HS-5 (cell line): ENCODE measurements at regions not wholly inside any gene's neighbourhood (a gene's known extent, or its start where the extent isn't known, plus 50 kb on each side); places are given as distances from the start of the nearest gene placed in this dataset.
"Not testable (repeated sequence)": the region's sequence is repeated elsewhere in the genome, so short reads cannot be mapped to it uniquely, and the experiment has no call there.

ENCODE experiments used
- DNase-seq: peaks from one replicate; pipeline ENCODE4 v3.0.0-alpha.2; 2012; ENCODE audit warnings: low read depth

- DNase-seq, result no peak
These were observed 622.5 kb downstream of the TYW1 start for GRCh38 chr7:67619175-67619574.

DNA sequence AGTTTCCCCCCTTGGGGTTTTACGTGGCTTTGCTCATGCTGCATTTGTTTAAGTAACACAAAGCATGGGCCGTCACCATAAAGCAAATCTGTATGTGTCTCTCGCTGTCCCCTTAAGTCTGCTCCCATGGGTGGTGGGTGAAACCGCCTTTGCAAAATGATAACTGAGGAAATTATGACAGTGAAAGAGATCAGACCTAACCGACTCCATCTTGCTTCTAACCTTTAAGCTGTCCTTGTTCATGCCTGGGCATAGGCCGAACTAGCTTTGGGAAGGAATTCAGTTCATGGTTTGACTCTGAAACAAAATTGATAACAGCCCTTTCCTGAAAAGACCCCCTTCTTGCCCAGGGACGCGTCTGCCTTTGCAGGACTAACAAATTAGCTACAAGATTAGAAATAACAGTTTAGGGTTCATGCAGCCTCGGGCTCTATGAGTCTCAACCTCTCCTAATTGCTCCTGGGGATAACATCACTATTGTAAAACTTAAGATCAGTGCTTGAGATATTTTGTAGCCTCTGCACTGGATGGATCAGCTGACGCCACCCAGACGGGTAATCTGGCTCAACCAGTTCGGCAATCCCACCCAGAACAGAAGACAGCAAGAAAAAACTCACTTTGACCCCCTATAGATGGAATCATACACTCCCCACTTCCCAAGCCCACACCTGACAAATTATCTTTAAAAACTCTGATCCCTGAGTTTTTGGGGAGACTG, 623.7 kb downstream of the TYW1 start:
- no peak for DNase-seq

DNA sequence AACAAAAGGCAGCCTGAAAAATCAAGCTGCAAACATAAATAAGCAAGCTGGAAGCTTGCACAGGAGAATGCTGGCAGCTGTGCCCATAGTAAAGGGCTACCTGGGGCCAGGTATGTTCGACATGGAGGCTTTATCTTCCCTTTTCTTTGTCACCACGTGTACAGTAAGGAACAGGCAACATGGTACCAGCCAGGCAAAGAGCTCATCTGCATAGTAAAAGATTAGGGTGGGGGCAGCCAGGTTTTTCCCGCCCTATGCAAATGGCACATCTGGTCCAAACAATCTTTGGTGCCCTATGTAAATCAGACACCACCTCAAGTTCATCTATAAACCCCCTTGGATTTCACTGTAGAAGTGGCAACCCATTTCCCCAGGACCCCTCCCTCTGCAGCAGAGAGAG, 625.1 kb downstream of the TYW1 start:
- no peak for DNase-seq

- DNase-seq, result no peak
These were observed 628.7 kb downstream of the TYW1 start for GRCh38 chr7:67625257-67625737.

- no peak for DNase-seq
These were observed 634.8 kb downstream of the TYW1 start for GRCh38 chr7:67631476-67631875.

- no peak for DNase-seq
These were observed 638.6 kb downstream of the TYW1 start for GRCh38 chr7:67635271-67635670.

GRCh38 chr7:67636348-67637022, 639.9 kb downstream of the TYW1 start:
- DNase-seq, result no peak

GRCh38 chr7:67637023-67637358, 640.4 kb downstream of the TYW1 start:
- DNase-seq, result no peak

- DNase-seq, result not testable (repeated sequence)
These were observed 645.9 kb downstream of the TYW1 start for GRCh38 chr7:67642542-67642941.

- DNase-seq, result no peak
These were observed 647.5 kb downstream of the TYW1 start for GRCh38 chr7:67644151-67644550.

DNA sequence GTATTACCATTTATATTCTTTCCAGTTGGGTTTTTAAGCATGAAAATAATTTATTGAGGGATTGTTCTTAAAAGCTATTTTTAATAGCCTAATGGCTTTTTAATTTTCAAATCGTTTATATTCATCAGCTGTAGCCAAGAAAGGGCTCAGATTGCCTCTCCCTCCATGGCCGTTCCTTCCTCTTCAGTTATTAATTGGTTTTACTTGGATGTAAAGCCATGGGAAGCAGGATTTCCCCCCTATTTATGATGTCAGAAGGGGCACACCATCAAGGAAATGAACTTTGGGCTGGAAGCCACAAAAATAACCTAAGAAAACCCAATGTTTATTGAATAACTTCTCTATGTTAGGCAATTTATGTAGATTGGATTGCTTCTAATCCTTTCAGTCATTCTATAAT, 656.3 kb downstream of the TYW1 start:
- no peak for DNase-seq

GRCh38 chr7:67653856-67654454, 657.3 kb downstream of the TYW1 start:
- DNase-seq, result no peak

DNA sequence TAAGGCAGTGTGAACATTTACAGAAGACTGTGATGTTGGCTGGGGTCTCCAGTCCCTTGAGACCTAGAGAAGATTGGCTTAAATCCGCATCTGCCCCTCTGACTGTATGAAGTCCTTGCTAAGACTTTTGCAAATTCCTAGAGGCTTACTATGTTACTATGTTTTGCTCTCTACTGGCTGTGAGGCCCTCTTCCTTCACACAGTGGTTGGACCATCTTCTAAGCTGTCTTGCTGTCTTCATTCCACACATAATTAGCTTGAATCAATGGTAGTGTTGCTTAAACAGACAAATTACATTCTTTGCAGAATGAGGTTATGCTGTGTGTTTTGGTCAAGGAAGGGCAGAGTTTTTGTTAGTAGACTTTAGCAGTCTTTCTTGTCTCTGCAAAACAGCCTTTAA, 658.0 kb downstream of the TYW1 start:
- DNase-seq, result no peak

- no peak for DNase-seq
These were observed 658.5 kb downstream of the TYW1 start for GRCh38 chr7:67655168-67655567.

GRCh38 chr7:67659091-67659490, 662.5 kb downstream of the TYW1 start:
- no peak for DNase-seq

DNA sequence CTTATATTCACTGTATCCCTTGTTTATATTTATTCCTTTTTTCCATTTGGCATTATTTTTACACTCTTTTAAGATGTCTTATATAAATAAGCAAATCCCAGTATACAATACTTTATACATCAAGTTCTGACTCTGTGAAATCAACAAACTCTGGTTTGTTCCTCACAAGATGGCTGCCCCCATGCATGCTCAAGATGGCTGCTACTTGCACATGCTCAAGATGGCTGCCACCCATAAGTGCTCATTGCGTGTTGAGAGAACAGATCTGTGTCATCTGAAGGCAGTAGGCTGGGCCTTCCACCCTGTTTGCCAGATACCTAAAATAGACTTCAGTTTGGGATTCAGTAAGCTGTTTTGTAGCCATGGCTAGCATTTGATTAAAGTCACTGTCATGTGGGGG, 666.2 kb downstream of the TYW1 start:
- no peak for DNase-seq

- no peak for DNase-seq
These were observed 667.0 kb downstream of the TYW1 start for GRCh38 chr7:67663644-67664043.

DNA sequence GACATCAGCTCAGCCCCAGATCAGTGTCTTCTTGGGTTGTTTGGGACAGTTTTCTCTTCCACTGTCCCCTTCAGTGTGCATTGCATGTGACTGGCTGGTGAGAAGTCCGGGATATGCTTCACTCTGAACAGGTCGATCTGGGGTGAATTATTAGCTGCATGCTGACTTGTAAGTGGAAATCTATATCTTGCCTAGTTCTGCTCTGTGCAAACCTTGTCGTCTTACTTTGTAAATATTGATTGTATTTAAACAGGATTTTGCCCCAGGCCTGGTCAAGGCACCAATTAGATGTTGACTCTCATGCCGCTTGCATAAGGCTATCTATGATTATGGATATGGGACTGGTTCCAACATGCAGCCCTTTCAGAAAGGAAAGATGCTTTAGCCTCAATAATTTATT, 669.7 kb downstream of the TYW1 start:
- not testable (repeated sequence) for DNase-seq

DNA sequence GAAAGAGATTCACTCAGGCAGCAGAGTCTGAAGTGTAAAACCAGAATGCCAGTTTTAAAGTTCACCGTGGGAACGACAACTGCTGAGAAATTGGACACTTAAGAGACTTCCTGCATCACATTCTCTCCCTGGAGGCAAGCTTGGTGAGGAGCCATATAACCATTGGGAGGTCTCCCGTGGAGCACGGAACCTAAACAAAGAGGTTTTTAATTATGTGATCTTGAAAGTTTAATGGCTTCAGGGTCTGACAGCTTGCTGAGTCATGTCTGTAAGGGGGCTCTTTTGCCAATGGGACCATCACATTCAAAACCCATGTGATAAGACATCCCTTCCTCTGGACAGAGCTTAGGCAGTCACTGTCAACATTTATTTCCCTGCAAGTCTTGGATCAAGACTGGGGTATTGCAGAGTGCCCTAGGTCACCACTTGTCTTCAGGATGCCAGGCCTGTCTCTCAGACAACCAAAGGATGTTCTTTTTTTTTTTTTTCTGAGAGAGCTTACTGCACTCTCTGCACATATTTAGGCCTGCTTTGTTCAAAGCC, 674.4 kb downstream of the TYW1 start:
- no peak for DNase-seq

- DNase-seq, result no peak
These were observed 677.2 kb downstream of the TYW1 start for GRCh38 chr7:67673861-67674260.

GRCh38 chr7:67674862-67675261, 678.2 kb downstream of the TYW1 start:
- not testable (repeated sequence) for DNase-seq

DNA sequence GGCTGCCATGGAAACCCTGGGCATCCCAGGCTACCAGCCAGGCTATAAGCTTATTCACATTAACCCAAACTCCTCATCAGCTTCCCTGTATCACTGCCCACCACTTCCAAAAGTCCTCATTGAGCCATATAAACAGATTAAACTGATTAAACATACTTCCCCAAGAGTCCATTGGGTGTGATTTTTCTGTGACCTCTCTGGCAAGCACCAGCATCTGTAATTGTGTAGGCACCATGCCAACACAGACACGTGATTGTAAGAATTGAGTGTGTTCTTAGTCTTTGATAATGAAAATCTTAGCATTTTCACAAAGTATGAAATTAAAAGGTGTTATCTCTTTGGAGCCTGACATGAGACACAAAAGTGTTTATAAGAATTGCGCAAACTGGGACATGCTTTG, 679.3 kb downstream of the TYW1 start:
- no peak for DNase-seq

DNA sequence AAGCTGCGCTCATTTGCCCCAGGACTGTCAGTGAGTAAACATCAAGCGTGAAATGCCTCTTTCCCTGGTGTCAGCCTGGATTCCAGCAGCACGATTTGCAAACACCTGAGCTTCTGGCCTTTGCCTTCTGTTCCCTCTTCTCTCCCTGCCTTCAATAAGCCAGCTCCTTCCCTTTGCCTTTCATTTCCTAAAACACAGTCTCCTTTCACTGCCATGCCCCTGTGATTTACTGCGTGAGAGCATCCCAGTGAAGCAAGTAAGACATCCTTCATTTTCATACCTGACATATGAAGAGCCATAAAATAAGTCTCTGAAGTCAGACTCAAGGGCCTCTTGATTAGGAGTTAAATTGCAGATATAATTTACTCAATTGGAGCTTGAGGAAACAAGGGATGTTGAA, 681.8 kb downstream of the TYW1 start:
- DNase-seq, result no peak
